ENCODE measurements at regions not wholly inside any gene's neighbourhood (a gene's known extent, or its start where the extent isn't known, plus 50 kb on each side); places are given as distances from the start of the nearest gene placed in this dataset.

DNA sequence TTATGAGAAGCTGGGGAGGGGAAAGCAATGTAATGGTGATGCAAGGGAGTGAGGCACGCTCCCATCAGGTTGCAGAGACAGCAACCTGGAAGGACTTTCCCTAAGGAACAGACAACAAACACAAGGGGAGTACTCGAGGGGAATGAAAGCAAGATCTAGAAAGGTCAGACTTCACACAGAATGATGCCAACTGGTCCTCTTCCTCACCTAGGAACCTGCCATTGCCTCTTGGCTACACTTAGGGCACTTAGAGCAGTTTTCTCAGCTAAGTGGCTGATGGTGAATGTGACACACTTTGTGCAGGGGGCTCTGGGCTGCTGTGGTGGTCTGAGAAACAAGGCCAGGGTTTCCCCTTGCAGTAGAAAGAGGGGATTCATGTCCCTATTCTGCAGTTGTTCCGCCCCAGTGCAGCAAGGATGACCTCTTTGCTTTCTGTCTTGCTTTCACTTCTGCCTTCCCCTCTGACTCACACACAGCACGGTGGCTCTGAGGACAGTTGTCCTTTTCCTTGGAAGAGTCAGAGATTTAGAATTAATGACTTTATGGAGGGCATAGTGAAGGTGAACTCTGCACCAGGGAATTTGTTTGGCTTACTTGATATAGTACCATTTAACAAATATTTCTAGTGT lies 394.0 kb upstream of the KLF4 start:
- Histone ChIP-seq H3K36me3 (no peaks in the 10 kb centered on the region), H3K4me1 (no peaks in the 10 kb centered on the region), H3K27ac (peak overlapping the region in 1 of 4 donors; percentile 48), H3K4me3 (no peak overlapping the region), H3K9me3 (no peaks in the 10 kb centered on the region), H3K27me3 (no peaks in the 10 kb centered on the region)
- no peak for TF ChIP-seq POLR2A (IDR thresholded peaks at IDR 0.05)
- TF ChIP-seq, protein P1, sequence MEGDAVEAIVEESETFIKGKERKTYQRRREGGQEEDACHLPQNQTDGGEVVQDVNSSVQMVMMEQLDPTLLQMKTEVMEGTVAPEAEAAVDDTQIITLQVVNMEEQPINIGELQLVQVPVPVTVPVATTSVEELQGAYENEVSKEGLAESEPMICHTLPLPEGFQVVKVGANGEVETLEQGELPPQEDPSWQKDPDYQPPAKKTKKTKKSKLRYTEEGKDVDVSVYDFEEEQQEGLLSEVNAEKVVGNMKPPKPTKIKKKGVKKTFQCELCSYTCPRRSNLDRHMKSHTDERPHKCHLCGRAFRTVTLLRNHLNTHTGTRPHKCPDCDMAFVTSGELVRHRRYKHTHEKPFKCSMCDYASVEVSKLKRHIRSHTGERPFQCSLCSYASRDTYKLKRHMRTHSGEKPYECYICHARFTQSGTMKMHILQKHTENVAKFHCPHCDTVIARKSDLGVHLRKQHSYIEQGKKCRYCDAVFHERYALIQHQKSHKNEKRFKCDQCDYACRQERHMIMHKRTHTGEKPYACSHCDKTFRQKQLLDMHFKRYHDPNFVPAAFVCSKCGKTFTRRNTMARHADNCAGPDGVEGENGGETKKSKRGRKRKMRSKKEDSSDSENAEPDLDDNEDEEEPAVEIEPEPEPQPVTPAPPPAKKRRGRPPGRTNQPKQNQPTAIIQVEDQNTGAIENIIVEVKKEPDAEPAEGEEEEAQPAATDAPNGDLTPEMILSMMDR (IDR thresholded peaks at IDR 0.05) = no peak
- DNase-seq = peak; percentile 31 to 68 (median 51)

DNA sequence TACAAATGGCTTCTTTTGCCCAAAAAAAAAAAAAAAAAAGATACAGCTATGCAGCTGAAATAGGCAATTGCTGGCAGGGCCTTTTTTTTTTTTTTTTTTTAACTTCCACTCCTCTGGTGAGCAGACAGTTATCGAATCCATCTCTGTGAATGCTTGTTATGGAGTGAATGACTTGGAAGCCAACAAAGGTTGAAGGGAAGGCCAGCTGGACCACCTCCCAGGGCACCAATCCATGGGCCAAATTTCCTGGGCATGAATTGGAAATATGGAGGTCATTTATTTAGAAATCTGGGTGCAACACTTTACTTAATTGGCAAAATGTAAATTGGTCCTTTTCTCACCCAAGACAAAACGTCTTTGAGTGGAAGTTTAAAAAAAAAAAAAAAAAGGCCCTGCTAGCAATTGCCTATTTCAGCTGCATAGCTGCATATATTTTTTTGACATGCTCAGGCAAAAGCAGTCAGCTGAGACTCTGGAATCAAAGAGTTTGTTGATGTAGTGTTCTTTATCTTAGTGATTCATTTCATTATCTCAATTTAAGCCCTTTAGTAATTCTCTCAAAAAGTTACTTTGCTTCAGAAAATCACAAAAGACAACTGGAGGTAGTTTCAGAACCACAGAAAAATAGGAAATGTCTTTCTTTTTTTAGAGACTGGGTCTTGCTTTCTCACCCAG lies 392.2 kb upstream of the KLF4 start:
- no peak for TF ChIP-seq POLR2A (IDR thresholded peaks at IDR 0.05)
- TF ChIP-seq, protein P1 (IDR thresholded peaks at IDR 0.05) = no peak
- no peaks in the 10 kb centered on the region for H3K36me3 ChIP-seq
- DNase-seq = no peak
- no peaks in the 10 kb centered on the region for H3K9me3 ChIP-seq
- H3K27me3 ChIP-seq = no peaks in the 10 kb centered on the region
- no peak overlapping the region for H3K27ac ChIP-seq
- no peak overlapping the region for H3K4me3 ChIP-seq
- H3K4me1 ChIP-seq = no peaks in the 10 kb centered on the region

DNA sequence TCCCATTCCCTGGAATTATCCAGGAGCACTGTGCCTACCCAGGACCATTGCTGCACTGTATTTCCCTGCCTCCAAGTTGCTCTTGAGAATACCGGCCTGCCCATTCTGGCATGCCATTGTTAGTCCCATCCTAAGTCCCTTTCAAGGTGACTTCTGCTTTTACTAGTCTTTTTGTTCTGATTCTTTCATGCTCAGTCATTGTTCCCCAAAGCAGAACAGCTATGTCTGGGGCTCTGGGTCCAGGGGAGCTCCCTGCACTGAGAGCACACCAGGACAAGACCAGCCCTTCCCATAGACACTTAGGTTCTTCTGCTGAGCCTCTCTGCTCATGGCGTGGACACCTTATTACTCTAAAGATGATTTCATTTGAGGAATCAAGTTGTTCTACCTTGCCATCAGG lies 388.9 kb upstream of the KLF4 start:
- Histone ChIP-seq H3K27me3 (no peaks in the 10 kb centered on the region), H3K27ac (no peak overlapping the region), H3K36me3 (no peaks in the 10 kb centered on the region), H3K4me1 (no peaks in the 10 kb centered on the region), H3K4me3 (no peak overlapping the region), H3K9me3 (no peaks in the 10 kb centered on the region)
- TF ChIP-seq, protein P1 (IDR thresholded peaks at IDR 0.05) = no peak
- TF ChIP-seq POLR2A (IDR thresholded peaks at IDR 0.05) = no peak
- DNase-seq = no peak

DNA sequence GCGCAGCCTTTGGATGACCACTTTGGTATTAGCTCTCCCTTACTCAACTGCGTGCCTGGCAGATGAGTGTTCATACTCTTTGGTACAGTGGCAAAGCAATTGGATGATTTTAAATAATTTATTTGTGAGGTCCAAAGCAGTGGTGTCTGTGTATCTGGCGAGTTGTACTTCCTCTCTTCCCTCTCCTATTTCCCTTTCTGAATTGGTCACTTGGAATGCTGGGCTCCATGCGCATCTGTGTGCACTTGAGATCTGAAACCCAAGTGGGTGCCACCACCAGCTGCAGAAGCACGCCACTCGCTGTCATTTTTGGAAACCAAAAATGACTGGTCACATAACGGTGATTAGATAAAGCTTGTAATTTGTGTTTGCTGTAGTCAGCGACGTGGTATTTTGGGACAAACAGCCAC lies 386.0 kb upstream of the KLF4 start:
- no peak for DNase-seq
- no peaks in the 10 kb centered on the region for H3K36me3 ChIP-seq
- no peak overlapping the region for H3K4me3 ChIP-seq
- TF ChIP-seq, protein P1 (IDR thresholded peaks at IDR 0.05) = no peak
- TF ChIP-seq POLR2A (IDR thresholded peaks at IDR 0.05) = no peak
- H3K4me1 ChIP-seq = no peaks in the 10 kb centered on the region
- no peak overlapping the region for H3K27ac ChIP-seq
- H3K27me3 ChIP-seq = no peaks in the 10 kb centered on the region
- no peaks in the 10 kb centered on the region for H3K9me3 ChIP-seq

DNA sequence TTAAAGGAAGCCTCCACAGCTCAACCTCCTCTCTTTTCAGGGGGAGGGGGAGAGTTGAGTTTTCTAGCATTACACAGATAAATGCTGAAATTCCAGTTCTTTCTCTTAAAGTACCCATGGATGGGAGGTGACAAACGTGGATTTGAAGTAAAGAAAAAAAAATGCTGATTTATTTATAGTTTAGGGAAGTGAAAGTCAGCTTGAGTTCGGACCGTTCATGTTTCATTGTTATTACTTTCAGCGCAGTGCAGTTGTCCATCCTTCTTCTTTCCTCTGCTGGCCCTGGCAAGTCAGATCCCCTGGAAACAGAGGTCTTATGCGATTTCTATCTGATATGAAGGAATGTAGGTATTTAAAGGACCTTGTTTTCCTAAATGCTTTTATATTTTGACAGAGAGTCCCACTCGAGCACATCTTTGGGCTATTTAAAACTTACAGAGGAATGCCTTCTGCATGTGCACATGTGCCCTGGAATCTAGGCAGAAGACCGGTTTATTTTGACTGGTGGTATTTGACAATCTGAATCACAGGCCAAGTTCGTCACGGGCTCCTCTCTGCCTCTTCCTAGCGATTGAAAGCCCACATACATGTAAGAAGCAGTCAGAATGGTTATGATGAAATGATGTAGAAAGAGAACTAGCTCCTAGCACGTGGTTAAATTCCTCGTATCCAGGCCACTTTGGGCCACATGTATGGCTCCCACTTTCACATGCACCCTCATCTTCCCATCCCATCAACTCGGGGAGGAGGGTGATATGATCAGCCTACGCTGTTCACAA lies 385.2 kb upstream of the KLF4 start:
- H3K4me1 ChIP-seq = no peaks in the 10 kb centered on the region
- DNase-seq = no peak
- no peak for TF ChIP-seq POLR2A (IDR thresholded peaks at IDR 0.05)
- TF ChIP-seq, protein P1 (IDR thresholded peaks at IDR 0.05) = no peak
- H3K36me3 ChIP-seq = no peaks in the 10 kb centered on the region
- no peaks in the 10 kb centered on the region for H3K27me3 ChIP-seq
- H3K9me3 ChIP-seq = no peaks in the 10 kb centered on the region
- no peak overlapping the region for H3K27ac ChIP-seq
- no peak overlapping the region for H3K4me3 ChIP-seq
